SH-SY5Y (cell line): ENCODE measurements at regions not wholly inside any gene's neighbourhood (a gene's known extent, or its start where the extent isn't known, plus 50 kb on each side); places are given as distances from the start of the nearest gene placed in this dataset.

Source experiments
- GATA2 ChIP-seq: IDR thresholded peaks from 2 replicates; pipeline ENCODE4 v1.6.1; 2011; ENCODE audit warnings: mild to moderate bottlenecking, low read depth, low read length
- GATA3 ChIP-seq: IDR thresholded peaks from 2 replicates; pipeline ENCODE4 v1.6.1; 2011; ENCODE audit warnings: low read depth, mild to moderate bottlenecking, low read length, moderate library complexity

DNA sequence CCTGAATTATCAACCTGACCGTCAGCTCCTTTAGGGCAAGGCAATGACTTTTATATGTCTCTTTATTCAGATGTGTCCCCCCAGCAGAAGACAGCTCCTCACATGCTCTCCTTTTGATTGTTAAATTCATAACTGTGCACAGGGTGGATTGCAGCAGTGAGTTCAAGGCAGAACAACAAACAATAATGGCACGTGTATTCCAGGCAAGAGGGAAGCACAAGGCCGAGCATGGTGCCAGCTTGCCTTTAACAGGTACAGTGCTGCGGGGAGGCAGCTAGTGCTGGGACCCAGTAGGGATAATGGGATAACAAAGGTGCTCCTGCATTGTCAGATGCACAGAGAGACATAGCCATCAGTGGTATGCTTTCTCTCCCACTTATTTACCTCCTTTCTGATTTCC, 248.4 kb downstream of the RHOU start:
- TF ChIP-seq GATA3 (no peak), GATA2 (no peak)
